ENCODE measurements at regions not wholly inside any gene's neighbourhood (a gene's known extent, or its start where the extent isn't known, plus 50 kb on each side); places are given as distances from the start of the nearest gene placed in this dataset.

GRCh38 chr16:85523602-85524364 lies 89.3 kb upstream of the GSE1 start (continued):
- TF ChIP-seq ZNF18 (CRISPR knock-in tag; IDR thresholded peaks at IDR 0.05; ENCODE audit: insufficient replicate concordance) (peak; percentile 46), RFXAP (CRISPR knock-in tag; IDR thresholded peaks at IDR 0.05; ENCODE audit: borderline replicate concordance) (no peak), ETS1 (CRISPR knock-in tag; IDR thresholded peaks at IDR 0.05) (no peak), PHF8 (CRISPR knock-in tag; IDR thresholded peaks at IDR 0.05) (no peak), MXD4 (CRISPR knock-in tag; IDR thresholded peaks at IDR 0.05) (no peak), CSRNP1 (CRISPR knock-in tag; IDR thresholded peaks at IDR 0.05) (no peak; the same call in 1 of the 2 replicates), MED1 (CRISPR knock-in tag; IDR thresholded peaks at IDR 0.05) (peak; percentile 86), SP2 (CRISPR knock-in tag; IDR thresholded peaks at IDR 0.05) (no peak), DNMT1 (CRISPR knock-in tag; IDR thresholded peaks at IDR 0.05) (no peak), FOXP4 (CRISPR knock-in tag; IDR thresholded peaks at IDR 0.05) (peak; percentile 78; the same call in 1 of the 2 replicates), ZBTB38 (CRISPR knock-in tag; IDR thresholded peaks at IDR 0.05) (peak; percentile 7; the same call in 1 of the 2 replicates), EZH2 (conservative IDR thresholded peaks at IDR 0.05; ENCODE audit: low read depth, low read length) (no peak), TFAP4 (IDR thresholded peaks at IDR 0.05; ENCODE audit: borderline replicate concordance, low read depth) (peak; percentile 32; the same call in 1 of the 2 replicates), ZNF766 (CRISPR knock-in tag; IDR thresholded peaks at IDR 0.05; ENCODE audit: borderline replicate concordance) (no peak), TBL1XR1 (IDR thresholded peaks at IDR 0.05; ENCODE audit: borderline replicate concordance, low read length, partially characterized antibody) (no peak), RBFOX2 (IDR thresholded peaks at IDR 0.05; ENCODE audit: low read depth, low read length) (peak; percentile 70; the same call in 1 of the 2 replicates), ZFP36L1 (CRISPR knock-in tag; IDR thresholded peaks at IDR 0.05) (no peak), ZSCAN25 (CRISPR knock-in tag; IDR thresholded peaks at IDR 0.05) (peak; percentile 58; the same call in 1 of the 2 replicates), RARG (CRISPR knock-in tag; IDR thresholded peaks at IDR 0.05; ENCODE audit: low read depth) (no peak), ZMYM3 (CRISPR knock-in tag; IDR thresholded peaks at IDR 0.05) (peak; percentile 88), XBP1 (CRISPR knock-in tag; IDR thresholded peaks at IDR 0.05) (no peak), ZNF747 (CRISPR knock-in tag; IDR thresholded peaks at IDR 0.05; ENCODE audit: borderline replicate concordance) (peak; percentile 59)
